M059J (cell line): ENCODE measurements at regions not wholly inside any gene's neighbourhood (a gene's known extent, or its start where the extent isn't known, plus 50 kb on each side); places are given as distances from the start of the nearest gene placed in this dataset.

Experiments used
- DNase-seq: peaks from one replicate; pipeline ENCODE4 v3.0.0-alpha.2; 2012; ENCODE audit warnings: low read depth

DNA sequence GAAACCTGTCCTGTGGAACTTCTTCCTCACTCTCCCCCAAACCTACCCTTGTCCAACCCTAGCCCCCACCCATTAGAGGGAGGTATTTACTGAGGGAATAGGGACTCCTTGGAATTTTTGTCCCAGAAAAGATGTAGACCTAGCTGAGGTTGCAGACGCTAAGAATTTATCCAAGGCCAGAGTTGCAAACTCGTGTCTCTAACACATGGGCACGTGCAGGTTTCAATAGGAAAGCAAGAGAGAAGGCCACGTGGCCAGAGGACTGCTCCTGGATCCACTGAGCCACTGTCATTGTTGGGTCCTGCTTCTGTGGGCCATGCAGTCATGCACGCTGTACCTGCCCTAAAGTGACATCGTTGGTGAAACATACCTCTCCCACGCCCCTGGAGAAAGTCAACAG is 243.4 kb upstream of the KCNG1 start:
- DNase-seq = no peak

DNA sequence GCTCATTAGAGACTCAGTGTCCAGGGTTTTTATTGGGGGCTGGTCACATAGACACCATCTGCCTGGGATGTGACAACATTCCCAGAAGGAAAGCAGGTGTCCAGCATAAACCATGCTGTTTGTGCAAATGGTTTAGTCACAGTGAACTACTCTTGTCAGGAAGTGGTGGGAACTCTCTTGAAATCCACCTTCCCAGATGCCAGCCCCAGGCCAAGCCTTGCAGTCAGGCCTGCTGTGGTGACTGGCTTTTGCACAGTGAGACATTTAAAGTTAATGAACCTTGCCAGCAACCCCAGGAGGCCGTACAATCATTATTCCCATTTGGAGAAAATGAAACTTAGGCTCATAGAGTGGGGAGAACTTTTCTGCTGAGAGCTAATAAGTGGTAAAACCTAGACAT is 242.5 kb upstream of the KCNG1 start:
- peak; percentile 51 for DNase-seq

DNA sequence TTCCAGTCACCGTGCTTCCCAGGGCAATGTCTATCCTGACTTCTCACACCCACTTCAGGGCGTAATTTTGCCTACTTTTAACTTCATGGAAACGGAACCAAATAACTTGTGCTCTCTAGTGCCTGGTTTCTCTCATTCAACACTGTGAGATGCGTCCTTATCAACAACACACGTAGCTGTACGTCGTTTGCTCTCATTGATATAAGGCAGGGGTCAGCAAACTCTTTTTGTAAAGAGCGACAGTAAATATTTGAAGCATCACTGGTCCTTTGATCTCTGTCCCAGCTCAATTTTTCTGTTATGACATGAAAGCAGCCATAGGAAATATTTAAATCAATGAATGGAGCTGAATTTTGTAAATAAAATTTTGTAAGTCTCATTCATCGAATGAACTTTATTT is 239.3 kb upstream of the KCNG1 start:
- DNase-seq = no peak

DNA sequence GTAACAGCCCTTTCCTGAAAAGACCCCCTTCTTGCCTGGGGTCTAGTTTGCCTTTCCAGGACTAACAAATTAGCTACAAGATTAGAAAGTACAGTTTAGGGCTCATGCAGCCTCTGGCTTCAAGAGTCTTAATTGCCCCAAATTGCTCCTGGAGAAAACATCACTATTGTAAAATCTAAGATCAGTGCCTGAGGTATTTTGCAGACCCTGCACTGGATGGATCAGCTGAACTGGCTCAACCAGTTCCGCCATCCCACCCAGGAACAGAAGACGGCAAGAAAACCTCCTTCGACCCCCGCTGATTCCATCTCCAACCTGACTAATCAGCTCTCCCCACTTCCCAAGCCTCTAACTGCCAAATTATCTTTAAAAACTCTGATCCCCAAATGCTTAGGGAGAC is 236.5 kb upstream of the KCNG1 start:
- DNase-seq = no peak

DNA sequence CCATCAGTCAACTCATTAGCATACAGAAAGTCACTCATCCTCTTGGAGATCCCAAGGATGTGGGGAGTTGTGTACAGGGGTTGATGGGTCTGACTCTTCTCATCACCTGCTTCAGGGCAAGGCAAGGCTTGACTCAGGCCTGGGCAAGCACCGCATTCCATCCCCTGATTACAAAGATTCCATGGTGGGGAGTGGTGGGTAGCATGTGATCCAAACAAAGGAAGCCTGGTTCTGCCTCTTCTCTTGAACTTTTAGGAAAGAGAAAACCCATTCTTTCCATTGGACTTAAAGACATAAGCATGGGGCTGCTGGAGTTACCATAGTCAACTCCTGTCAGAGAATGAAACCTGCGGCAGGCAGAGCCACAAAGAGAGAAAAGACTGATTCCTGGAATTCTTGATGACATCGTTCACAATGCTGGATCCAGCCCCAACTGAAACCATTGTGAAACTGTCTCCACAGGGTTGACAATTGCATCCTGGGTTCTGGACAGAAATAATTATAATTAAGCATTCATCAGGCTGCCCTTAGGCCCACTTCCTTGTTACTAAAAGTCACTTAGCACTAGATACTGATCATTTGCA is 235.8 kb upstream of the KCNG1 start:
- DNase-seq = peak; percentile 25

DNA sequence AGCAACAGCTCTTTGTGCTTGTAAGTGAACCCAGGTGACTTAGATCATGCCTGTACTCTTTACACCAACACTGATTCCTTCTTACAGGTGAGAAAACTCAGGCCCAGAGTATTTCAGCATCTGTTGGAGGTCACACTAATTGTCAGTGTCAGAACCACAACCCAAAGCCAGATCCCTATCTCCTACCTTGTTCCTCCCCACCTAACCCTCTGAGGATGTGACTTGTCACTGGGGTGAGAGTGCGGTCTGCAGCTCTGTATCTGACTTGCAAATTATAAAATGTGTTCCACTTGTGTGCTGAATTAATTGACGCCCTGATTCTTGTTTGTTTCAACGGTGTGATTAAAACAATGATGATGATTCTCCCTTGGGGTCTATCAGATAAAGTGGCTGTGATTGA is 232.5 kb upstream of the KCNG1 start:
- DNase-seq = no peak

DNA sequence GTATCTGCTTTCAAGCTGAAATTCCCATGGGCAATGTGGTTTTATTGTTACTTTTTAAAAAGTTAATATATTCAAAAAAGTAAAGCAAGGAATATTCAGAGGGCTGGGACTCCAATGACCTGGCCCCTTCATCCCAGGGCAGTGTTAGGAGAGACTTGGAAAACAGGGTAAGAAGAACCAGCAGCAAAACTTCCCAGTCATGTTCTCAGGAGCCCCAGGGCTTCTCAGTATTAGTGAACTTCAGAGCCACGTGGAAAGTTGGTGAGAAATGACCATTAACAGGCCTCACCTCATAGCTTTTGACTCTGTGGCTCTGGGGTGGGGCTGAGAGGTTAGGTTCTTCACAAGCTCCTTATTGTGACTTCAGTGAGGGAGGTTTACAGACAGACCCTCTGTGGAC is 230.4 kb upstream of the KCNG1 start:
- no peak for DNase-seq

DNA sequence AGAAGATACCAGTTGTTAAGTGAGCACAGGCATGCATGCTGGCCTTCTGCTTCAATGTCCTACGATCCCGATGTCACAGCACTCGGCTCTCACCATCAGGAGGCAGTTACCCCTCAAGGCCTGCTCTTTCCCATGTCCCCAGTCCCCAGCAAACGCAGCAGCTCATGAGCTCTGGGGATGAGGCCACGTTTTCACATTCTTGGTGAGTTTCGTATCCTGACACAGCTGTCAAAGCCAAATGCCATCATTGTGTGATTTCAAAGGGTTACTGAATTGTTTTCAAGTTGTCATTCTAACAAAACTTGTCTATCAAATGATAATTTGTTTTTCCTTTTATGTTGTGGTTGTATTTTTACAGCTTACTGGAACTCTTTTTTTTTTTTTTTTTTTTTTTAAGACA is 226.9 kb upstream of the KCNG1 start:
- no peak for DNase-seq

DNA sequence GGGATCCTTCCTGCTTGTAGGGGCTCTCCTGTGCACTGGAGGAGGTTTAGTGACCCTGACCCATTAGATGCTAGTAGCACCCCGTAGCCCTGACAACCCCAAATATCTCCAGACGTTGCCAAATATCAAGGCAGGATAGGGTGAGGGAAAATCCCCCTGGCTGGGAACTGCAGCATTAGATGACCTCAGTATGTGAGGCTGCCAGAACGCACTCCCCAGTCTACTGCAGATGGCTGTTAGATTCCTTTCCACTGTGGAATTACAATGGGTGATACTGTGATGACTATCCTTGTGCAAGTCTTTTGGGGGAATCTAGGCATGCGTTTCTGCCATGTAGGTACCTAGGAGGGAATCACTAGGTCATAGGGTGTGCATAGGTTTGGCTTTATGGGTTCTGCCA is 226.3 kb upstream of the KCNG1 start:
- DNase-seq = no peak

DNA sequence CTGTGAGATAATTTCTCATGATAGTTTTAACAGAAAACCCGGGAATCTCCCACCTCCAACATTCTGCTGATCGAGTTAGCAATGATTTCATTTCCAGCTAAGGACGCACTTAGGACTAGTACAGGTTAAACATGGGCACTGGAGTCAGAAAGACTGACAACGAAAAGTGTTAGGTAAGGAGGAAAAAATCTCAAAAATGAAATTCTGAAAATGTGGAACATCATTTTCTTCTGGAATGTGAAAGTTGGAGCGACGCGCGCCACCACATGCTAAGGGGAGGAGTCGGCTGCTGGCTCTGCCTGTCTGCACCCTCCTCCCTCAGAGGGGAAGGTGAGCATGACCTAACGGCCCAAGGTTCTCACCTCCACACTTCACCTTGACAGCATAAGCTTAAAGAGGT is 221.6 kb upstream of the KCNG1 start:
- DNase-seq = no peak

DNA sequence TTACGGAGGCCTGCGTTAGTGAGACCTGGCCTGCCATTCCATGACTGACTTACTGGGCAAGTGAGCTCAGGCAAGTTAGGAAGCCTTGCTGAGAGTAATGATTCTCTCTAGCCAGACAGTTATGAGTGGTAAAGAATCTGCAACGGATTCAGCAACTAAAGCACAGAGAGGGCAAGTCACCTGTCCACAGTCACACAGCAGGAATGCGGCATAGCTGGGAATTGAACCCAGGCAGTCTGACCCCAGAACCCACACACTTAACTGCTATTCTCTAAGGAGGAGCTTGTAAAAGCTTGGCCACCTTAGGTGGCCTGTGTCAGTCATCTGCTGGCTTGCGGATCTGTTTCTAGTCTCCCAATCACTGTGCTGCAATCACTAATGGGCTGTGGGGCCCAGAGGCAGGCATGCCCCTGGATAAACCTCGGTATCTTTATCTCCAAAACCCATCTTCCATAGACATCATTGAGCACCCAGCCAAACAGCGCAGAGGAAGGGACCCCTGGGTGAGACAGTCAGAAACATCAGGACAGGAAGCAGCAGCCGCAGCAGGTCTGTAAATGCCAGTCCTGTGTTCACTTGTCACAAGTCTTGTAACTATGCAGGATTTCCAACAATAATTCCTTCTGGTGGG is 215.9 kb upstream of the KCNG1 start:
- DNase-seq = no peak

DNA sequence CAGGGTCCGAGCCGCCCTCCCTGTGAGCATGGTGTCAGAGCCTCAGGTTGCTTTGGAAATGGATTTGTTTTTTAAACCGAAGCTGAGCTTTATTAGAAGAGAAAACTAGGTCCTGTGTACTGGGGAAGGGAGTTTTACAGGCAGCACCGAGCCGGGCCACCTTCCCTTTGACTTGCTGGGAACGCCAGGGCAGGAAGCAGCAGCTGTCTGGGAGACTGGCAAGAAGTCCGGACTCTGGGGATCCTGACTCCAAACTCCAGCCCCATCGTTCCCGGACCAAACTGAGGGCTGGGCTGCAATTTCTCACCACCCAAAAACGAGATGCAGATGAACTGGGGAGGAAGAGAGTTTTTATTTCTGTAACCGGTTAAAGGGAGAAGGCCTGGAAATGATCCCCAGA is 214.9 kb upstream of the KCNG1 start:
- no peak for DNase-seq

DNA sequence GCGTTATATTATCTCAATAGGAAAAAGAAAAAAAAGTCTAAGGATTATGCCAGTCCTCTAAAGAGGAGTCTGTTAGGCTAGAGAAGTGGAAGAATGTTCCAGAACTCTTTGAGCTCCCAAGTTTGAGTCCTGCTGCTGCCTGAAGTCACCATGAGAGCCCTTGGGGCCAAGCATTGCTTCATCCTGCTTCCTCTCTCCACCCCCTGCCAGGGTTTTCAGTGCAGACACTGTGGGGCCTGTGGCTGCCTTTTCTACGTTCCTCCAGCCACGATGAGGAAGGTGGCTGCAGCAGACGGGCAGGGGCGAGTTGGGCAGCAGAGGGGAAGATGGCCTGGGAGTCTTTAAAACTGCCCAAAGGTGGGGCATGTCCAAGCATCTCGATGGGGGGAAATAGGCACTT is 214.4 kb upstream of the KCNG1 start:
- no peak for DNase-seq

DNA sequence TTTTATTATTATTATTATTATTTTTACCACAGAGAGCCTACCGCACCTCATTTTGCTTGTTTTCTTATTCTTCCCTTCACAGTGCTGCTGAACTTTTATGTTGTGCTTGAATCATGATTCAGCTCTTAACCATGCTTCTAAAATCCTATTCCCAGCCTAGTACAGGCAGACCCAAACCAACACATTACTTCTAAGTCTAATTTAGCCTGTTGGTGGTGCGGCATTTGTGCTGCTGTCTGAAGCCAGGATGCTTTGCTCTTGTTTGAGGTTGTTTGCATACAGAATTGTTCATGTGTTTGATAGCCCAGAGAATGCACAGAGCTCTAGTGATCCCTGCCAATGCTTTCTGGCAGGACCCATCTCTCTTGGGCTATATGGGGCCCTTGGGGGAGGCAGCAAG is 213.5 kb upstream of the KCNG1 start:
- no peak for DNase-seq

DNA sequence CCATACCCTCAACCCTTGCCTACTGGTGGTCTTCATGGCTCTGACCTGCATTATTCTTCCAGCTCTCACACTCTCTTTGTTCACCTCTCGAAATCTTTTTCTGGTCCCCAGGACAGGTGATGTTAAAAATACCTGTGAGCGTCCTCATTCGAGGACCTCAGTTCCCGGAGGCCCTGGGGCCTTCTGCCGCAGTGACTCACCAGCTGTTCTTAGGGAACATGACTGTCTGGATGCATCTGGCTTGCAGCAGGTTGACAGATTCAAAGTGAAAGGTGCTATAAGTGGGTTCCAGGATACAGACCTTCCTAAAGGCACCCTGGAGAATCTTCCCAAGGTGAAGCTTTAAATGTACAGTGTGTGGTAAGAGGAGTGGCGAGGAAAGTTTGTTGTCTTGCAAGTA is 210.4 kb upstream of the KCNG1 start:
- DNase-seq = no peak

DNA sequence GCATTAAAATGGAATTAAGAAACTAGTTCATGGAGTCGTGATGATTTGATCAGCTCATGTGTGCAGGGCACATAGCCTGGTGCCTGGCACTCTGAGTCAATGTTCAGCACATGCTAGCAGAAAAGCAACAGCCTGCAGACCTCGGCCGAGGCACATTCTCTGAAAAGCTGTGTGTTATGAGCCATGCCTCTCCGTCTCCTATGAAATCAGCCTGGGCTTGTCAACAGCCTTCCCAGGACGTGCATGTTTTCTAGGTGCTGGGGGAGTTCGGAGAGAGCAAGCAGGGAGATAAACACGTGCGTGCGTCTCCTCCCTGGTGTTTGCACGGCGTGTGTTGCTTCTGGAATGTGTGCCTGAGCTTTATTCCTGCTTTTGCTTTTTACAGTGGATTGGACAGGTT is 207.8 kb upstream of the KCNG1 start:
- no peak for DNase-seq

DNA sequence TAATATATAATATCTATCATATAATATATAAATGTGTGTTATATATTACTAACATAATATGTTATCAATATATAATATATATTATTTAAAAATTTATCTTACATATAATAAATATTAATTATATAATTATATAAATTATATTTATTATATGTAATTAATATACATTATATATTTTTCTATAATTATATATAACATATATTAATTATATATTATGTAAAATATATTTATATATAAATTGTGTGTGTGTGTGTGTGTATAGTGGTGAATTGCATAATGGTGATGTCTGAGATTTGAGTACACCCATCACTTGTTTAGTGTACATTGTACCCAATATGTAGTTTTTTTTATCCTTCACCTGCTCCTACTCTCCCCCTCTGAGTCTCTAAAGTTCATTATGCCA is 205.9 kb upstream of the KCNG1 start:
- no peak for DNase-seq

DNA sequence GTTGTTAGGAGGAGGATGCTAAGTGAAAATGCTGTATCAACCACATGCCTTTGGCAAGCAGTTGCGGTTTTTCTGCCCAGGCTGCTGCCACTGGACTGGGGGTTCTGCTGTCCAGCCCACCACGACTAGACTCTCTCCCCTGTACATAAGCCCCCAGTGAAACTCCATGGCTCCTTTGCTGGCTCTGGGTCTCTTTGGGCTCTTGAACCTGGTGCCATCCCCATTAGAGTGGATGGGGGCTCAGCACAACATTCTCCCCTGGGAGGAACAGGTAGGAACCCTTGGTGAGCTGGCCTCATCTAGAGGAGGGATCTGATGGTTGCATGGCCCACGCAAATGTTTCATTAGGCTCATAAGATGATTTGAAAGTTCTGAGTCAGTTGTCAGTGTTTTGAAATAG is 204.8 kb upstream of the KCNG1 start:
- DNase-seq = no peak

DNA sequence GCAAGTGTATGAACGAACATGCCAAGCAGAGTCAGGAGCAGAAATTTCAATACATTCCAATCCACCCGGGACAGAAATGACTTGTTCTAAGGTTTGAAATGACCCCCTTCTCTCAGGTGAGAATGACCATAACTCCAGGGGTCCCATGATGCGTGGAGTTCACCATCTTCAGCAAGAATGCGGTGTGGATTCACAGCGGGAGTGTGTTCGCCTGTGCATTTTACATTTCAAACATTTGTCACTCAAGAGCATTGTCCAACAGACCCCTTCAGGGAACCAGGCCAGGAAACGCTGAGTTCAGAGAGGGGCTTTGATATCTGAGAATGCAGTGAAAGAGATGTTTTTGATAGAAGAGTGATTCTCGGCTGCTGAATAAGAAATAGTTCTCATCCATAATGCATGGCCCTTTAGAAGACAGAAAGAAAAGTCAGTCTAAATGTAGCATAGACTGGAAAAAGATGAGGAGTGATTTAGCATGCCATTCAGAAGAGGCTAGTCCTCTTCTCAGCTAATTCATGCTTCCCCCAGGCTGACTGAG is 200.3 kb upstream of the KCNG1 start:
- DNase-seq = no peak

DNA sequence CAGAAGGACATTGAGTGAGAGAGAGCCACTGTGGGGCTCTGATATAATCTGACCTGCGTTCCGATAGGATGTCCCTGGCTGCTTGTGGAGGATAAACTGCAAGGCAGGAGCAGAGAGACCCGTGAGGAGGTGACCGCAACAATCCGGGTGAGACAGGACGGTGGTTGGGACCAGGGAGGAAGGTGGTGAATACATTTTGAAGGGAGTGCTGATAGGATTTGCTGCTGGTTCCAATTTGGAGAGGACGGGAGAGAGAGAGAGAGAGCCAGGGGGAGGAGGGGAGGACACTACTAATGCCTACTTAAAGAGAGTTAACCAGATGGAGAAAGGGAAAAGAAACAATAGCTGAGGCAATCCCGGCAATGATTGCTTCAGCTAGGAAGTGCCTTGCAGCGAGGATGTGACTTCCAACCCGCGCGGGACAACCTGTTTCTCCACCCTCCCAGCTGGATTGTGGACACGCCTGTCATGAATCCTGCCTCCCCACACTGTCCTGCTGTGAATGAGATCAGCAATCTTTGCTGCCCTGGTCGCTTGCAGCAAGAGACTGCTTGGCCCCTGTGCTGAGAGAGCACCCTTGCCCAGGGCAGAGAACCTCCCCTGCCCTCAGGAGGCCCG is 199.0 kb upstream of the KCNG1 start:
- peak; percentile 33 for DNase-seq

DNA sequence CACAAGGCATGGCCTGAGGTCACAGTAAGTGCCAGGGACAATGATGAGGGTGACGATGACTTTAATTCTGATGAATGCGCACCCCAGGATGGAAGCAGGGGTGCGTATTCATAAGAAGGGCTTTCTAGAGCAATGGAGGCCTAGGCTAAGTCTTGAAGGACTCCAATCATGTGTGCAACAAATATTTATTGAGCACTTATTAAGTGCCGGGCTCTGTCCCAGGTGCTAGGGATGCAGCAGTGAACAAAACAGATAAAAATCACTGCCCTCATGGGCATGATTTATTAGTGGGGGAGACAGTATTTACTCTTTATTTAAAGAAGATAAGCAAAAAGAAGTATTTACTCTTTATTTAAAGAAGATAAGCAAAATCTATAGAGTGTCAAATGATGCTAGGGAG is 198.2 kb upstream of the KCNG1 start:
- no peak for DNase-seq

DNA sequence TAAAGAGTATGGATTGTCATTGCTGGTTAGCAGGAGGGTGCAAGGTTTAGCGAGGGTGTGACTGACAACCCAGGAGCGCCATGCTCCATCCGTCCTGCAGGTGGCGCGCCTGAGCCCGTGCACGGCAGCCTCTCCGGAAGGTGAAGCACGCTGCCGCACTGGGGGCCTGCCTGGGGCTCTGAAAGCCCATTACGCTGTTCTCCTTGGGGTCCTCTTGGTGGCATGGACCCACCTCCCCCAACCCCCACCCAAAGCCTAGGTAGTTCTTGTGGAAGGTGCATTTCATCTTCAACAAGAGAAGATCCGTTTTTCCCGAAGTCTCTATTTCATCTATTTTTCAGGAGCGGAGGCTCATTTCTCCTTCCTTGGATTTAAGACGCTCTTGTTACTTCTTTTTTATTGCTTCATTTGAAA is 197.4 kb upstream of the KCNG1 start:
- no peak for DNase-seq

DNA sequence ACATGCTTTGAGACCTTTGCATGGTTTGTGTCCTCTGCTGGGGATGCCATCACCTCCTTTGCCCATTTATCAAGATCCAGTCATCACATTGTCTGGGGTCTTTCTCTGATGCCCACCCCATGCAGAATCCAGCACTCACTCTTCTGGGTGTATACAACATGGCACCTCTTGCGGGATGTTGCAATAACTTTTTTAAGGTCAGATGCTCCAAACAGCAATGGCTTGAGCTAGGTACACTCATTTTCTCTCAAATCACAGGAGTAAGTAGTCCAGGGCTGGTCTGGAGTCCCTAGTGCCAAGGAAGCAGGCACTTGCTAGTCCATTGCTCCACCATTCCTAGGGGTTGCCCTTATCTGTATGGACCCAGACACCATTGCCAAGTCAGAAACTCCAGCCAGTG is 196.6 kb upstream of the KCNG1 start:
- DNase-seq = no peak

DNA sequence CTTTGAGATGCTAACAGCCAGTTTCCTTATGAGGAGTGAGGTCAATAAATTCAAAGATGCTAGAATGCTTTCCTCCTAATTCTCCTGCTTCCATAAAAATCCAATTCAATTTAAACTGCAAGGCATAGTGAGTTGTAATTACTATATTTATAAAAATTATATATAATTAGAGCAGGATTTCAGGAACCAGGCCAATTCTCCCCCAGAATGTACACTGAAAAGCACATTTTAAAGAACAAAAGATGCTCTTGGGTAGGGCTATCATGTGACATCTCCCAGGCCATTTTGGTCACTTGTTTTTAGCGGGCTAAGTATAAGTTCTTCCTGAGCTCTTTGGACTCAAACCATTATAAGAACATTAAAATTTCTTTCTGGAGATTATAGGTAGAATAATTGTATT is 195.7 kb upstream of the KCNG1 start:
- DNase-seq = no peak
